GM23338 (cell line): ENCODE measurements at regions not wholly inside any gene's neighbourhood (a gene's known extent, or its start where the extent isn't known, plus 50 kb on each side); places are given as distances from the start of the nearest gene placed in this dataset.

ENCODE experiments used
- CTCF ChIP-seq, 2 experiments: fragments of 200-600 bp in 1 of 2; sonication (generic) in 1 of 2; conservative IDR thresholded peaks; 2 replicates each; pipeline versions ENCODE4 v1.5.1 to v1.6.1; 2016 to 2017; ENCODE audit warnings: antibody characterized with exemption in 2 of 2, low read depth in 2 of 2, mild to moderate bottlenecking in 2 of 2, moderate library complexity in 1 of 2
- ETS1 ChIP-seq: IDR thresholded peaks from 2 replicates; pipeline ENCODE4 v1.6.1; 2016; ENCODE audit warnings: antibody characterized with exemption
- EZH2 ChIP-seq: fragments of 200-600 bp; sonication (generic); IDR thresholded peaks from one replicate; pipeline ENCODE4 v1.8.0; 2017; ENCODE audit warnings: antibody characterized with exemption, mild to moderate bottlenecking, low read depth; ENCODE audit not compliant: unreplicated experiment
- EZH2phosphoT487 ChIP-seq: fragments of 200-600 bp; sonication (generic); IDR thresholded peaks from one replicate; pipeline ENCODE4 v1.8.1; 2018; ENCODE audit warnings: antibody characterized with exemption; ENCODE audit not compliant: unreplicated experiment
- NANOG ChIP-seq: IDR thresholded peaks from 2 replicates; pipeline ENCODE4 v1.6.1; 2016; ENCODE audit warnings: antibody characterized with exemption, borderline replicate concordance
- POLR2AphosphoS5 ChIP-seq: IDR thresholded peaks from 2 replicates; pipeline ENCODE4 v1.6.1; 2016; ENCODE audit warnings: antibody characterized with exemption, low read depth
- STAT1 ChIP-seq: IDR thresholded peaks from one replicate; pipeline ENCODE4 v1.6.1; 2016; ENCODE audit warnings: antibody characterized with exemption; ENCODE audit not compliant: unreplicated experiment
- ZNF114 ChIP-seq: fragments of 250-450 bp; sonication (Bioruptor Pico); IDR thresholded peaks from 2 replicates; pipeline ENCODE4 v1.5.0; 2020; ENCODE audit warnings: mild to moderate bottlenecking, moderate library complexity
- ZNF331 ChIP-seq: fragments of 250-450 bp; sonication (Bioruptor Pico); IDR thresholded peaks from 2 replicates; pipeline ENCODE4 v1.5.0; 2020; ENCODE audit warnings: low read depth, mild to moderate bottlenecking, moderate library complexity
- ZNF462 ChIP-seq: fragments of 250-450 bp; sonication (Bioruptor Pico); IDR thresholded peaks from 2 replicates; pipeline ENCODE4 v1.5.0; 2020; ENCODE audit warnings: mild to moderate bottlenecking, moderate library complexity

DNA sequence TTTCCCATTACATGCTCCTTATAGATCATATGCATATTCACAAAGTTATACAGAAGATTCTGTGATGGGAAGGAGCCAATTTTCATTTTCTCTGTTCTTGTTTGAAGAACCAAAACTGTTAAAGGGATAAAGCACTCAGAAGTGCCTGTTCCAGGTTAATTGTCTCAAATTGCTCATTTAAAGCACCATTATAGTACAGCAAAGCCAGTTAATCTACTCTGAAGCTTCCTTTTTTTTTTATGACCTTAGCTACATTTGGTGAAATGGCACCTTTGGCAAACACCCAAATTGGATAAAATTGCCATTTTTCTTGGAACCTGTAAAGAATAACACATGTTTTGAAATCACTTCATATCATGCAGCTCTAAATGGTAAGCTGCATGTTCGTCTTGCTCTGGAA is 1092.3 kb downstream of the BCL11A start (continued):
- TF ChIP-seq ZNF462 (CRISPR knock-in tag) (no peak), ZNF114 (CRISPR knock-in tag) (no peak), EZH2 (no peak), POLR2AphosphoS5 (no peak), STAT1 (no peak), NANOG (no peak), EZH2phosphoT487 (no peak), ZNF331 (CRISPR knock-in tag) (no peak), CTCF (conservative IDR thresholded peaks at IDR 0.05; ENCODE audit: low read depth in 2 of 2) (no peak), ETS1 (no peak)
